Smooth muscle cell (in vitro differentiated cells): ENCODE measurements at regions not wholly inside any gene's neighbourhood (a gene's known extent, or its start where the extent isn't known, plus 50 kb on each side); places are given as distances from the start of the nearest gene placed in this dataset.

ENCODE experiments used
- DNase-seq: peaks from one replicate; lab custom pipeline; 2025; ENCODE audit not compliant: unreplicated experiment; lab: John Stamatoyannopoulos, UW
- H2AFZ ChIP-seq: fragments of 200-600 bp; sonication (generic); 2 replicates; pipeline ENCODE4 v1.6.0; 2016; ENCODE audit warnings: antibody characterized with exemption, low read depth, mild to moderate bottlenecking
- H3F3A ChIP-seq: fragments of 200-600 bp; sonication (generic); 2 replicates; pipeline ENCODE4 v1.6.0; 2017; ENCODE audit warnings: antibody characterized with exemption, low read depth
- H3K27ac ChIP-seq: fragments of 200-600 bp; sonication (generic); 2 replicates; pipeline ENCODE4 v1.5.1; 2016; ENCODE audit warnings: low read depth, mild to moderate bottlenecking
- H3K27me3 ChIP-seq: fragments of 200-600 bp; sonication (generic); 2 replicates; pipeline ENCODE4 v1.6.1; 2016; ENCODE audit warnings: low read depth, mild to moderate bottlenecking
- H3K36me3 ChIP-seq: fragments of 200-600 bp; sonication (generic); 2 replicates; pipeline ENCODE4 v1.5.1; 2016; ENCODE audit warnings: low read depth
- H3K4me1 ChIP-seq: fragments of 200-600 bp; sonication (generic); 2 replicates; pipeline ENCODE4 v1.5.1; 2016; ENCODE audit warnings: low read depth
- H3K4me2 ChIP-seq: fragments of 200-600 bp; sonication (generic); 2 replicates; pipeline ENCODE4 v1.6.0; 2016; ENCODE audit warnings: mild to moderate bottlenecking
- H3K4me3 ChIP-seq: fragments of 200-600 bp; sonication (generic); 2 replicates; pipeline ENCODE4 v1.5.1; 2016; ENCODE audit warnings: mild to moderate bottlenecking
- H3K79me2 ChIP-seq: fragments of 200-600 bp; sonication (generic); 2 replicates; pipeline ENCODE4 v1.6.0; 2016; ENCODE audit warnings: low read depth, mild to moderate bottlenecking
- H3K9ac ChIP-seq: fragments of 200-600 bp; sonication (generic); 2 replicates; pipeline ENCODE4 v1.6.0; 2016; ENCODE audit warnings: low read depth
- H3K9me3 ChIP-seq: fragments of 200-600 bp; sonication (generic); replicated peaks from 2 replicates; pipeline ENCODE4 v1.5.1; 2016; ENCODE audit warnings: low read depth
- H4K20me1 ChIP-seq: fragments of 200-600 bp; sonication (generic); 2 replicates; pipeline ENCODE4 v1.6.0; 2016; ENCODE audit warnings: low read depth
- WGBS: methylation state at CpG from one replicate; pipeline ENCODE4 v1.1.7; 2016; ENCODE audit warnings: low lambda C conversion rate; 5-methylcytosine and 5-hydroxymethylcytosine counted together
- TF ChIP-seq, protein P1 (sequence below): fragments of 200-600 bp; sonication (generic); IDR thresholded peaks from 2 replicates; pipeline ENCODE4 v1.5.1; 2017; ENCODE audit warnings: borderline replicate concordance, mild to moderate bottlenecking, antibody characterized with exemption; ENCODE audit not compliant: insufficient read depth, poor library complexity, severe bottlenecking

DNA sequence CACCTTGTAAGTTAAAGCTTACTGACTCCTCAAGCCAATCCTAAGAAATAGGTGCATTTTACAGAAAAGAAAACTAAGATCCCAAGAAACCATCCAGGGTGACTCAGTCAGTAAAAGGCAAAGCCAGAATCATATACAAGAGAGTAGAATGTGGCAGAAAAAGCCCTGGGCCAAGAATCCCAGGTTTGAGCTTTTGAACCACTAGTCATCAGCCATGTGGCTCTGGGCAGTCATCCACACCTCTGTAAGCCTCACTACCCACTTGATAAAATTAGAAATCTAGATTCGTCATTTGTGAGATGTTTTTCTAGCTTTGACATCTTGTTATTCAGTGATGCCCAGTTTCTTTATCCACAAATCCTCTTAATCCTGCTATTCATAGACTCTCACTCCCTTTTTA lies 122.2 kb upstream of the PDE5A start:
- Histone ChIP-seq H3K79me2 (no peaks in the 10 kb centered on the region), H3K4me3 (no peak overlapping the region), H3K36me3 (no peaks in the 10 kb centered on the region), H3K9ac (no peak overlapping the region), H3K27ac (no peak overlapping the region), H3K4me1 (no peaks in the 10 kb centered on the region), H3K27me3 (no peaks in the 10 kb centered on the region), H3F3A (no peaks in the 10 kb centered on the region), H2AFZ (no peak overlapping the region), H4K20me1 (no peaks in the 10 kb centered on the region), H3K9me3 (no peaks in the 10 kb centered on the region), H3K4me2 (no peak overlapping the region)
- 55% methylated on average over 1 of the region's 1 CpG for WGBS
- DNase-seq = no peak
- TF ChIP-seq, protein P1, sequence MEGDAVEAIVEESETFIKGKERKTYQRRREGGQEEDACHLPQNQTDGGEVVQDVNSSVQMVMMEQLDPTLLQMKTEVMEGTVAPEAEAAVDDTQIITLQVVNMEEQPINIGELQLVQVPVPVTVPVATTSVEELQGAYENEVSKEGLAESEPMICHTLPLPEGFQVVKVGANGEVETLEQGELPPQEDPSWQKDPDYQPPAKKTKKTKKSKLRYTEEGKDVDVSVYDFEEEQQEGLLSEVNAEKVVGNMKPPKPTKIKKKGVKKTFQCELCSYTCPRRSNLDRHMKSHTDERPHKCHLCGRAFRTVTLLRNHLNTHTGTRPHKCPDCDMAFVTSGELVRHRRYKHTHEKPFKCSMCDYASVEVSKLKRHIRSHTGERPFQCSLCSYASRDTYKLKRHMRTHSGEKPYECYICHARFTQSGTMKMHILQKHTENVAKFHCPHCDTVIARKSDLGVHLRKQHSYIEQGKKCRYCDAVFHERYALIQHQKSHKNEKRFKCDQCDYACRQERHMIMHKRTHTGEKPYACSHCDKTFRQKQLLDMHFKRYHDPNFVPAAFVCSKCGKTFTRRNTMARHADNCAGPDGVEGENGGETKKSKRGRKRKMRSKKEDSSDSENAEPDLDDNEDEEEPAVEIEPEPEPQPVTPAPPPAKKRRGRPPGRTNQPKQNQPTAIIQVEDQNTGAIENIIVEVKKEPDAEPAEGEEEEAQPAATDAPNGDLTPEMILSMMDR = no peak

DNA sequence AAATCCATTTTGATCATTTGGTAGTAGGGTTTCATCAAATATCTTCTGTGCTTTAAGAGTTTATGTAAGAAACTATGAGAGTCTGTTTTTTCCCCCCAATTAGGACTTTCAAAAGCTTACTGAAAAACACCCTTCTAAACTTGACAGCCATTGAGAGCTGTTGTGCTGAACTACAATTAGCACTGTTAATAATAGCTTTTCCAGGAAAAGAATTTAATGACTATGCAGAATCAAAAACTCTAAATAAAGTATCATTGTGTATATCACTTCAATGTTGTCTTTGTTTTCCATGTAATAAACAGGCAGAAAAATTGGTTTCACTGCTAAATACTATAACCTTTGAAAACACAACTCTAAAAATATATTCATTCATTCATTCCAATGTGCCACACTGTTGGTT lies 121.4 kb upstream of the PDE5A start:
- no peak for DNase-seq
- H3K27ac ChIP-seq = no peak overlapping the region

DNA sequence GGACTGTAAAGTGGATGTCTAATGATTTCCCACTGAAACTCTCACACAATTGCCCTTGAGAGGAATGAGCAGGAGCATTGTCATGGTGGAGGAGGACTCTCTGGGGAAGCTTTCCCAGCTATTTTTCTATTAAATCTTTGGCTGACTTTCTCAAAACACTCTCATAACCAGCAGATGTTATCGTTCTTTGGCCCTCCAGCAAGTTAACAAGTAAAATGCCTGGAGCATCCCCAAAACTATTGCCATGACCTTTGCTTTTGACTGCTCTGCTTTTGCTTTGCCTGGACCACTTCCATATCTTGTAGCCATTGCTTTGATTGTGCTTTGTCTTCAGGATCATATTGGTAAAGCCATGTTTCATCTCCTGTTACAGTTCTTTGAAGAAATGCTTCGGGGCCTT lies 120.2 kb upstream of the PDE5A start:
- no peaks in the 10 kb centered on the region for H3K4me1 ChIP-seq
- no peak overlapping the region for H3K27ac ChIP-seq
- no peaks in the 10 kb centered on the region for H3F3A ChIP-seq
- 91% methylated on average over 2 of the region's 2 CpGs for WGBS
- H2AFZ ChIP-seq = no peak overlapping the region
- H3K36me3 ChIP-seq = no peaks in the 10 kb centered on the region
- TF ChIP-seq, protein P1 = no peak
- H3K79me2 ChIP-seq = no peaks in the 10 kb centered on the region
- H3K9ac ChIP-seq = no peak overlapping the region
- no peaks in the 10 kb centered on the region for H3K9me3 ChIP-seq
- H3K4me3 ChIP-seq = no peak overlapping the region
- H3K4me2 ChIP-seq = no peak overlapping the region
- DNase-seq = no peak
- no peaks in the 10 kb centered on the region for H4K20me1 ChIP-seq
- H3K27me3 ChIP-seq = no peaks in the 10 kb centered on the region

More for the DNA sequence above, 121.4 kb upstream of the PDE5A start:
- Histone ChIP-seq H3K9me3 (no peaks in the 10 kb centered on the region), H4K20me1 (no peaks in the 10 kb centered on the region), H3K4me3 (no peak overlapping the region), H3F3A (no peaks in the 10 kb centered on the region), H3K4me1 (no peaks in the 10 kb centered on the region), H3K36me3 (no peaks in the 10 kb centered on the region), H3K79me2 (no peaks in the 10 kb centered on the region), H3K4me2 (no peak overlapping the region), H2AFZ (no peak overlapping the region), H3K9ac (no peak overlapping the region), H3K27me3 (no peaks in the 10 kb centered on the region)
- TF ChIP-seq, protein P1 = no peak

DNA sequence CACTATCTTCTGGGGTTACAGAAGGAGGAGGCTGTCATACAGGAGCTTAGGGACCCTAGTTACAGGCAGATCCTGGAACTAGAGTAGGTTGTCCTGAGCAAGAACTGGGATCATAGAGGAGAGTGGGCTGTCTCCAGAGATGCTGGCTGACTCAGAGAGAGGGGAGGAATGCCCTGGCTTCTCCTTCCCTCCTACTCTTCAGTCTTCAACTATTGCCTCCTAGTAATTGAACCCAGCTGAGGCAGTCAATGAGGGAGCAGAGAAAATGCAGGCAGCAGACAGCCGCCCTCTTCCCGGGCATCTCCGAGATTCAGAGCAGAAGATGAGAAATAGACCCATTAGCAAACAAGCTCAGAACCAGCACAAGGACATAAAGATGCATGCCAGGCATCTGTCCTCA lies 118.3 kb upstream of the PDE5A start:
- Histone ChIP-seq H3K27me3 (no peaks in the 10 kb centered on the region), H3K4me3 (no peak overlapping the region), H3K9me3 (no peaks in the 10 kb centered on the region), H3K79me2 (no peaks in the 10 kb centered on the region), H2AFZ (no peak overlapping the region), H3K4me2 (peak overlapping the region; percentile 37), H3K9ac (no peak overlapping the region), H4K20me1 (no peaks in the 10 kb centered on the region), H3K27ac (no peak overlapping the region), H3K4me1 (no peaks in the 10 kb centered on the region), H3K36me3 (no peaks in the 10 kb centered on the region), H3F3A (no peaks in the 10 kb centered on the region)
- 40% methylated on average over 3 of the region's 3 CpGs for whole genome bisulfite sequencing
- TF ChIP-seq, protein P1 = no peak
- no peak for DNase-seq
